ENCODE measurements at regions not wholly inside any gene's neighbourhood (a gene's known extent, or its start where the extent isn't known, plus 50 kb on each side); places are given as distances from the start of the nearest gene placed in this dataset.

DNA sequence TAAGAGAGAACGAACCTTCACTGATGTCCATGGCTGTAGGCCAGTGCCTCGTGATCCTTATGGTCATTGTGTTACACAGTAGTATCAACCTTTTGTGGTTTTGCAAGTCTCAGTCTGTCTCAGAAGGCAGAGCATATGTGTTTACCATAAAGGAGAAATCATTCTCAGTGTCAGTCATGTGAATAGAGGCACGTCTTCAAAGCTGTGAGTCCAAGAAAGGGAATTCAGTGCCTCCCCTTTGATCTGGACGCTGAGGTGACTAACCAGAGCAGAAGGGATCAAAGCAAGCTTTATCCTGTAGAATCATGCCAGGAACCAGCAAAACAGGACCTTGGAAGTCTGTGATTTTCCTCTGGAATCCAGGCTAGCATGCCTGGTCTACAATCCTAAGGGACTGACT is 433.9 kb downstream of the DNAH5 start:
- TF ChIP-seq, protein P1, sequence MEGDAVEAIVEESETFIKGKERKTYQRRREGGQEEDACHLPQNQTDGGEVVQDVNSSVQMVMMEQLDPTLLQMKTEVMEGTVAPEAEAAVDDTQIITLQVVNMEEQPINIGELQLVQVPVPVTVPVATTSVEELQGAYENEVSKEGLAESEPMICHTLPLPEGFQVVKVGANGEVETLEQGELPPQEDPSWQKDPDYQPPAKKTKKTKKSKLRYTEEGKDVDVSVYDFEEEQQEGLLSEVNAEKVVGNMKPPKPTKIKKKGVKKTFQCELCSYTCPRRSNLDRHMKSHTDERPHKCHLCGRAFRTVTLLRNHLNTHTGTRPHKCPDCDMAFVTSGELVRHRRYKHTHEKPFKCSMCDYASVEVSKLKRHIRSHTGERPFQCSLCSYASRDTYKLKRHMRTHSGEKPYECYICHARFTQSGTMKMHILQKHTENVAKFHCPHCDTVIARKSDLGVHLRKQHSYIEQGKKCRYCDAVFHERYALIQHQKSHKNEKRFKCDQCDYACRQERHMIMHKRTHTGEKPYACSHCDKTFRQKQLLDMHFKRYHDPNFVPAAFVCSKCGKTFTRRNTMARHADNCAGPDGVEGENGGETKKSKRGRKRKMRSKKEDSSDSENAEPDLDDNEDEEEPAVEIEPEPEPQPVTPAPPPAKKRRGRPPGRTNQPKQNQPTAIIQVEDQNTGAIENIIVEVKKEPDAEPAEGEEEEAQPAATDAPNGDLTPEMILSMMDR (IDR thresholded peaks at IDR 0.05) = no peak
- TF ChIP-seq IRF2 (CRISPR knock-in tag; IDR thresholded peaks at IDR 0.05; ENCODE audit: borderline replicate concordance, low read depth) = no peak
- TF ChIP-seq CREB1 (CRISPR knock-in tag; IDR thresholded peaks at IDR 0.05) = no peak
- TF ChIP-seq, protein P2, sequence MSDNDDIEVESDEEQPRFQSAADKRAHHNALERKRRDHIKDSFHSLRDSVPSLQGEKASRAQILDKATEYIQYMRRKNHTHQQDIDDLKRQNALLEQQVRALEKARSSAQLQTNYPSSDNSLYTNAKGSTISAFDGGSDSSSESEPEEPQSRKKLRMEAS (CRISPR knock-in tag; IDR thresholded peaks at IDR 0.05) = no peak
- TF ChIP-seq, protein P3, sequence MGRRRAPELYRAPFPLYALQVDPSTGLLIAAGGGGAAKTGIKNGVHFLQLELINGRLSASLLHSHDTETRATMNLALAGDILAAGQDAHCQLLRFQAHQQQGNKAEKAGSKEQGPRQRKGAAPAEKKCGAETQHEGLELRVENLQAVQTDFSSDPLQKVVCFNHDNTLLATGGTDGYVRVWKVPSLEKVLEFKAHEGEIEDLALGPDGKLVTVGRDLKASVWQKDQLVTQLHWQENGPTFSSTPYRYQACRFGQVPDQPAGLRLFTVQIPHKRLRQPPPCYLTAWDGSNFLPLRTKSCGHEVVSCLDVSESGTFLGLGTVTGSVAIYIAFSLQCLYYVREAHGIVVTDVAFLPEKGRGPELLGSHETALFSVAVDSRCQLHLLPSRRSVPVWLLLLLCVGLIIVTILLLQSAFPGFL (CRISPR knock-in tag; IDR thresholded peaks at IDR 0.05; ENCODE audit: borderline replicate concordance) = no peak
- TF ChIP-seq SP1 (CRISPR knock-in tag; conservative IDR thresholded peaks at IDR 0.05) = no peak

Measured in WTC11 (cell line).